WTC11 (cell line): ENCODE measurements at regions not wholly inside any gene's neighbourhood (a gene's known extent, or its start where the extent isn't known, plus 50 kb on each side); places are given as distances from the start of the nearest gene placed in this dataset.

Experiments
- ATAC-seq: fragments of 200-7000 bp; cut with Tn5 transposase; 2 replicates; pipeline ENCODE4 v1.10.0; 2021; ENCODE audit warnings: mild to moderate bottlenecking, moderate library complexity
- CTCF ChIA-PET: fragments of 300-600 bp; sonication (Branson Sonifier 250); formaldehyde crosslinking; loops from one replicate; lab custom pipeline; 2021; ENCODE audit warnings: antibody characterized with exemption; lab: Charles Lee
- POLR2A ChIA-PET: fragments of 350-600 bp; sonication (Branson Sonifier 250); formaldehyde crosslinking; loops from one replicate; lab custom pipeline; 2021; ENCODE audit warnings: antibody characterized with exemption; lab: Charles Lee
- DNase-seq: peaks from one replicate; pipeline ENCODE4 v3.0.0; 2021; ENCODE audit warnings: low spot score
- H3K27ac Mint-ChIP-seq: 2 replicates; pipeline ENCODE4 v1.8.0; 2021; ENCODE audit warnings: mixed read lengths
- H3K27me3 Mint-ChIP-seq: 2 replicates; pipeline ENCODE4 v1.8.0; 2021; ENCODE audit warnings: low read depth, mild to moderate bottlenecking, moderate library complexity, mixed read lengths
- H3K36me3 Mint-ChIP-seq: 2 replicates; pipeline ENCODE4 v1.8.0; 2021; ENCODE audit warnings: mixed read lengths
- H3K4me1 Mint-ChIP-seq: 2 replicates; pipeline ENCODE4 v1.8.0; 2022; ENCODE audit warnings: mixed read lengths
- H3K4me3 Mint-ChIP-seq: 2 replicates; pipeline ENCODE4 v1.8.0; 2021; ENCODE audit warnings: mild to moderate bottlenecking, moderate library complexity, mixed read lengths
- H3K9me3 Mint-ChIP-seq: 2 replicates; pipeline ENCODE4 v1.8.0; 2021; ENCODE audit warnings: mixed read lengths
- CTCF ChIP-seq: fragments of 200-600 bp; IDR thresholded peaks from 2 replicates; pipeline ENCODE4 v1.8.0; 2022; ENCODE audit warnings: antibody characterized with exemption
- E2F5 ChIP-seq: sonication (generic); formaldehyde crosslinking; IDR thresholded peaks from 2 replicates; pipeline ENCODE4 v1.8.1; 2022; ENCODE audit warnings: mild to moderate bottlenecking, moderate library complexity, missing genetic modification reagents
- ESRRA ChIP-seq: sonication (generic); formaldehyde crosslinking; IDR thresholded peaks from 2 replicates; pipeline ENCODE4 v1.8.1; 2022; ENCODE audit warnings: mild to moderate bottlenecking, missing genetic modification reagents, borderline replicate concordance
- FOXK1 ChIP-seq: sonication (generic); formaldehyde crosslinking; IDR thresholded peaks from 2 replicates; pipeline ENCODE4 v1.8.0; 2022; ENCODE audit warnings: mild to moderate bottlenecking, moderate library complexity, missing genetic modification reagents
- IRF1 ChIP-seq: sonication (generic); formaldehyde crosslinking; IDR thresholded peaks from 2 replicates; pipeline ENCODE4 v1.8.0; 2023; ENCODE audit warnings: missing genetic modification reagents
- KAT7 ChIP-seq: sonication (generic); formaldehyde crosslinking; IDR thresholded peaks from 2 replicates; pipeline ENCODE4 v1.8.1; 2023; ENCODE audit warnings: missing genetic modification reagents, mild to moderate bottlenecking, borderline replicate concordance
- MLX ChIP-seq: sonication (generic); formaldehyde crosslinking; IDR thresholded peaks from 2 replicates; pipeline ENCODE4 v1.8.1; 2023; ENCODE audit warnings: mild to moderate bottlenecking, missing genetic modification reagents, moderate library complexity
- MYBL2 ChIP-seq: sonication (generic); formaldehyde crosslinking; IDR thresholded peaks from 2 replicates; pipeline ENCODE4 v1.8.1; 2023; ENCODE audit warnings: mild to moderate bottlenecking, moderate library complexity, missing genetic modification reagents
- NFYB ChIP-seq: sonication (generic); formaldehyde crosslinking; conservative IDR thresholded peaks from 2 replicates; pipeline ENCODE4 v1.8.0; 2022; ENCODE audit warnings: low read depth, missing genetic modification reagents
- NR1H2 ChIP-seq: sonication (generic); formaldehyde crosslinking; IDR thresholded peaks from 2 replicates; pipeline ENCODE4 v1.9.0; 2021; ENCODE audit warnings: mild to moderate bottlenecking, moderate library complexity, missing genetic modification reagents
- RORB ChIP-seq: fragments of 250-450 bp; sonication (Bioruptor Pico); IDR thresholded peaks from 2 replicates; pipeline ENCODE4 v1.9.0; 2021; ENCODE audit warnings: mild to moderate bottlenecking
- SOX15 ChIP-seq: fragments of 250-450 bp; sonication (Bioruptor Pico); IDR thresholded peaks from 2 replicates; pipeline ENCODE4 v1.9.0; 2021; ENCODE audit warnings: mild to moderate bottlenecking
- SP1 ChIP-seq: sonication (generic); formaldehyde crosslinking; conservative IDR thresholded peaks from 2 replicates; pipeline ENCODE4 v1.8.1; 2022; ENCODE audit warnings: missing genetic modification reagents
- STAT6 ChIP-seq: sonication (generic); formaldehyde crosslinking; conservative IDR thresholded peaks from 2 replicates; pipeline ENCODE4 v1.8.1; 2023; ENCODE audit warnings: mild to moderate bottlenecking, low read depth, missing genetic modification reagents, moderate library complexity
- USF2 ChIP-seq: sonication (generic); formaldehyde crosslinking; IDR thresholded peaks from 2 replicates; pipeline ENCODE4 v1.8.1; 2023; ENCODE audit warnings: mild to moderate bottlenecking, missing genetic modification reagents, moderate library complexity
- ZNF232 ChIP-seq: sonication (generic); formaldehyde crosslinking; IDR thresholded peaks from 2 replicates; pipeline ENCODE4 v1.8.0; 2022; ENCODE audit warnings: mild to moderate bottlenecking, missing genetic modification reagents
- ZNF263 ChIP-seq: sonication (generic); formaldehyde crosslinking; IDR thresholded peaks from 2 replicates; pipeline ENCODE4 v1.8.1; 2022; ENCODE audit warnings: low read depth, mild to moderate bottlenecking, moderate library complexity, missing genetic modification reagents
- ZNF281 ChIP-seq: sonication (generic); formaldehyde crosslinking; IDR thresholded peaks from 2 replicates; pipeline ENCODE4 v1.8.0; 2023; ENCODE audit warnings: mild to moderate bottlenecking, missing genetic modification reagents

- no peak for ATAC-seq
- no peak overlapping the region for H3K27ac Mint-ChIP-seq
Observed at GRCh38 chr2:103364177-103364576, 602.3 kb downstream of the TMEM182 start.

GRCh38 chr2:103365071-103365470 is 603.2 kb downstream of the TMEM182 start:
- peaks cover 9% of the 10 kb centered on the region for H3K36me3 Mint-ChIP-seq
- ATAC-seq = no peak
- TF ChIP-seq USF2 (CRISPR knock-in tag) (no peak), ZNF281 (CRISPR knock-in tag) (no peak), ESRRA (CRISPR knock-in tag) (no peak), ZNF232 (CRISPR knock-in tag) (no peak), ZNF263 (CRISPR knock-in tag) (no peak), NFYB (no peak), SOX15 (no peak), SP1 (CRISPR knock-in tag) (no peak), CTCF (no peak), MLX (CRISPR knock-in tag) (no peak)
- TF ChIP-seq, all 79 proteins: peak for 0
- no peak overlapping the region for H3K4me3 Mint-ChIP-seq
- DNase-seq = no peak
- POLR2A ChIA-PET = no interaction called here
- no peak overlapping the region for H3K27ac Mint-ChIP-seq
- CTCF ChIA-PET = no interaction called here
- peaks cover 12% of the 10 kb centered on the region for H3K4me1 Mint-ChIP-seq
- H3K9me3 Mint-ChIP-seq = peaks cover 11% of the 10 kb centered on the region
- H3K27me3 Mint-ChIP-seq = no peaks in the 10 kb centered on the region

More at GRCh38 chr2:103364177-103364576, 602.3 kb downstream of the TMEM182 start:
- CTCF ChIA-PET = no interaction called here
- Mint-ChIP-seq H3K4me1 (peaks cover 12% of the 10 kb centered on the region), H3K9me3 (peaks cover 11% of the 10 kb centered on the region), H3K4me3 (no peak overlapping the region), H3K36me3 (peaks cover 9% of the 10 kb centered on the region), H3K27me3 (no peaks in the 10 kb centered on the region)
- DNase-seq = no peak
- POLR2A ChIA-PET = no interaction called here
- TF ChIP-seq IRF1 (CRISPR knock-in tag) (no peak), E2F5 (no peak), STAT6 (CRISPR knock-in tag) (no peak), FOXK1 (CRISPR knock-in tag) (no peak), KAT7 (CRISPR knock-in tag) (no peak), NR1H2 (CRISPR knock-in tag) (no peak), USF2 (CRISPR knock-in tag) (no peak), MYBL2 (CRISPR knock-in tag) (no peak), RORB (CRISPR knock-in tag) (no peak)
